ENCODE measurements at regions not wholly inside any gene's neighbourhood (a gene's known extent, or its start where the extent isn't known, plus 50 kb on each side); places are given as distances from the start of the nearest gene placed in this dataset.

- DNase-seq (ENCODE audit: low spot score) = peak; percentile 84
Measured at GRCh38 chr4:169810325-169811323, 52.9 kb upstream of the HPF1 start.

GRCh38 chr4:169807934-169808509 is 50.3 kb upstream of the HPF1 start:
- no peak for DNase-seq (ENCODE audit: low spot score)

Measured in GM03348 (cell line).